ENCODE measurements at regions not wholly inside any gene's neighbourhood (a gene's known extent, or its start where the extent isn't known, plus 50 kb on each side); places are given as distances from the start of the nearest gene placed in this dataset.

GRCh38 chr13:84332346-84332745 is 450.1 kb upstream of the SLITRK1 start:
- TF ChIP-seq CTCF (IDR thresholded peaks at IDR 0.05) (no peak), POLR2A (IDR thresholded peaks at IDR 0.05) (no peak)

Measured in esophagus squamous epithelium (tissue), 4 donors.